Ishikawa (cell line): ENCODE measurements at regions not wholly inside any gene's neighbourhood (a gene's known extent, or its start where the extent isn't known, plus 50 kb on each side); places are given as distances from the start of the nearest gene placed in this dataset.

Experiments used
- CEBPB ChIP-seq: IDR thresholded peaks from 2 replicates; pipeline ENCODE4 v1.6.1; 2012
- CREB1 ChIP-seq: IDR thresholded peaks from 2 replicates; pipeline ENCODE4 v1.6.1; 2012; ENCODE audit warnings: low read depth
- EGR1 ChIP-seq: IDR thresholded peaks from 2 replicates; pipeline ENCODE4 v1.6.1; 2012
- EP300 ChIP-seq: IDR thresholded peaks from 2 replicates; pipeline ENCODE4 v1.6.1; 2012; ENCODE audit warnings: borderline replicate concordance
- FOXM1 ChIP-seq: IDR thresholded peaks from 2 replicates; pipeline ENCODE4 v1.6.1; 2012; ENCODE audit warnings: low read depth, borderline replicate concordance
- NFIC ChIP-seq: IDR thresholded peaks from 2 replicates; pipeline ENCODE4 v1.6.1; 2012
- RAD21 ChIP-seq: IDR thresholded peaks from 2 replicates; pipeline ENCODE4 v1.6.1; 2012; ENCODE audit warnings: low read depth
- TAF1 ChIP-seq: IDR thresholded peaks from 2 replicates; pipeline ENCODE4 v1.6.1; 2012; ENCODE audit warnings: low read depth, mild to moderate bottlenecking
- TCF12 ChIP-seq: IDR thresholded peaks from 2 replicates; pipeline ENCODE4 v1.6.1; 2012; ENCODE audit warnings: low read depth
- TEAD4 ChIP-seq: IDR thresholded peaks from 2 replicates; pipeline ENCODE4 v1.6.1; 2012
- YY1 ChIP-seq: IDR thresholded peaks from 2 replicates; pipeline ENCODE4 v1.6.1; 2012; ENCODE audit warnings: low read depth
- ZBTB7A ChIP-seq: IDR thresholded peaks from 2 replicates; pipeline ENCODE4 v1.6.1; 2012; ENCODE audit warnings: low read depth
- TF ChIP-seq, protein P1 (sequence below): IDR thresholded peaks from 2 replicates; pipeline ENCODE4 v1.6.1; 2012
- TF ChIP-seq, protein P2 (sequence below): IDR thresholded peaks from 2 replicates; pipeline ENCODE4 v1.6.1; 2012; ENCODE audit warnings: low read depth, mild to moderate bottlenecking
- TF ChIP-seq, protein P3 (sequence below): IDR thresholded peaks from 2 replicates; pipeline ENCODE4 v1.6.1; 2012

DNA sequence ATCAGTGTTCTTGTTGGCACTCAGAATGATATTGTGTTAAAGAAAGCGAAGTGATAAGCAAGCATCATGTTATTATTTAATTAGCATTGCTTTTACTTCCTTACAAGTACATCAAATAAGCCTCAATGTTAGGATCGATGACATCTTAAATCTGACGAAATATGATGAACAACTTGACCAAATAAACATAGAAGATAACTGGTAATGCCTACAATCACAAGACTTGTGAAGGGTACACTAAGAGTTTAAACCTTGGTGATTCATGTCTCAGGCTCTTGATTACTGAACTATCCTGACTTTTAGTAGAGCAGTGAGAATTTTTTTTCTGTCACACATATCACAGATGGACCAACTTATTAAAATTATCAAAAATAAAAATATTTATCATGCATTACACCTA lies 500.8 kb upstream of the ZEB2 start:
- TF ChIP-seq YY1 (no peak), EP300 (no peak), EGR1 (no peak), RAD21 (no peak), CREB1 (no peak), TAF1 (no peak), CEBPB (no peak), NFIC (no peak), FOXM1 (no peak)
- TF ChIP-seq, protein P1, sequence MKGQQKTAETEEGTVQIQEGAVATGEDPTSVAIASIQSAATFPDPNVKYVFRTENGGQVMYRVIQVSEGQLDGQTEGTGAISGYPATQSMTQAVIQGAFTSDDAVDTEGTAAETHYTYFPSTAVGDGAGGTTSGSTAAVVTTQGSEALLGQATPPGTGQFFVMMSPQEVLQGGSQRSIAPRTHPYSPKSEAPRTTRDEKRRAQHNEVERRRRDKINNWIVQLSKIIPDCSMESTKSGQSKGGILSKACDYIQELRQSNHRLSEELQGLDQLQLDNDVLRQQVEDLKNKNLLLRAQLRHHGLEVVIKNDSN, result no peak
- TF ChIP-seq, protein P2, sequence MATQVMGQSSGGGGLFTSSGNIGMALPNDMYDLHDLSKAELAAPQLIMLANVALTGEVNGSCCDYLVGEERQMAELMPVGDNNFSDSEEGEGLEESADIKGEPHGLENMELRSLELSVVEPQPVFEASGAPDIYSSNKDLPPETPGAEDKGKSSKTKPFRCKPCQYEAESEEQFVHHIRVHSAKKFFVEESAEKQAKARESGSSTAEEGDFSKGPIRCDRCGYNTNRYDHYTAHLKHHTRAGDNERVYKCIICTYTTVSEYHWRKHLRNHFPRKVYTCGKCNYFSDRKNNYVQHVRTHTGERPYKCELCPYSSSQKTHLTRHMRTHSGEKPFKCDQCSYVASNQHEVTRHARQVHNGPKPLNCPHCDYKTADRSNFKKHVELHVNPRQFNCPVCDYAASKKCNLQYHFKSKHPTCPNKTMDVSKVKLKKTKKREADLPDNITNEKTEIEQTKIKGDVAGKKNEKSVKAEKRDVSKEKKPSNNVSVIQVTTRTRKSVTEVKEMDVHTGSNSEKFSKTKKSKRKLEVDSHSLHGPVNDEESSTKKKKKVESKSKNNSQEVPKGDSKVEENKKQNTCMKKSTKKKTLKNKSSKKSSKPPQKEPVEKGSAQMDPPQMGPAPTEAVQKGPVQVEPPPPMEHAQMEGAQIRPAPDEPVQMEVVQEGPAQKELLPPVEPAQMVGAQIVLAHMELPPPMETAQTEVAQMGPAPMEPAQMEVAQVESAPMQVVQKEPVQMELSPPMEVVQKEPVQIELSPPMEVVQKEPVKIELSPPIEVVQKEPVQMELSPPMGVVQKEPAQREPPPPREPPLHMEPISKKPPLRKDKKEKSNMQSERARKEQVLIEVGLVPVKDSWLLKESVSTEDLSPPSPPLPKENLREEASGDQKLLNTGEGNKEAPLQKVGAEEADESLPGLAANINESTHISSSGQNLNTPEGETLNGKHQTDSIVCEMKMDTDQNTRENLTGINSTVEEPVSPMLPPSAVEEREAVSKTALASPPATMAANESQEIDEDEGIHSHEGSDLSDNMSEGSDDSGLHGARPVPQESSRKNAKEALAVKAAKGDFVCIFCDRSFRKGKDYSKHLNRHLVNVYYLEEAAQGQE, result no peak
- TF ChIP-seq, protein P3, sequence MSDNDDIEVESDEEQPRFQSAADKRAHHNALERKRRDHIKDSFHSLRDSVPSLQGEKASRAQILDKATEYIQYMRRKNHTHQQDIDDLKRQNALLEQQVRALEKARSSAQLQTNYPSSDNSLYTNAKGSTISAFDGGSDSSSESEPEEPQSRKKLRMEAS, result no peak

DNA sequence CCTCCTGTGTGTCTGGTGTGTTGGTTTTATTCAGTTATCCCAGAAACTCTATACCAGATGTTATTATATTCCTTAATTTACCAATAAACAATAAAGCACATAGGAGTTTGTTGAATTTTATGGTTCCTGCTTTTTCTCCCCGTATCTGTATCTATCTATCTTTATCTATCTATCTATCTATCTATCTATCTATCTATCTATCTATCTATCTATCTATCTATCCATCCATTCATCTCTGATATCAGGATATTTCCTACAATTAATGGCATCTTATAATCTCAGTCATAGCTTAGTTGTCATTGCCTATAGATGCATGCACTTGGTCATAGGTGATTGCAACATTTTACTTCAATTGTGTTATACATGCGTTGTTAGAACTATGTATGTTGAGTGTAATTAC lies 500.2 kb upstream of the ZEB2 start:
- TF ChIP-seq FOXM1 (no peak), CEBPB (no peak), CREB1 (no peak), ZBTB7A (no peak), YY1 (no peak)
- TF ChIP-seq, protein P2, result no peak

DNA sequence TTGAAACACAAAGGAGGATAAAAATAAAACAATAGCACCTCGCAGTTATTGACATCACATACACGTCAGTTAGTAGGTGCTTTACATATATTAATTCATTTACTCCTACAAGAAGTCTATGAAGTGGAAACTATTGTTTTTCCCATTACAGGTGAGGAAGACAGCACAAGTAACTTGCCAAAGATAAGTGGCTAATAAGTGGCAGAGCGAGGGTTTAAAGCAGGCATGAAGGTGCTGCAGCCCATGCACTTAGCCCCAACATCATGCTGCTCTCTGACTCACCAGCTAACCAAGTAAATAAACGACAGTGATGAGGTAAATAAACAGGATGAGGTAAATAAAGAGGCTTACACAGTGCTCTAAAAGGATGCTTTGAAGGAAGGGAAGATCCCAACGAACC lies 498.6 kb upstream of the ZEB2 start:
- no peak for TF ChIP-seq TCF12
- TF ChIP-seq ZBTB7A, result no peak
- no peak for TF ChIP-seq FOXM1
- TF ChIP-seq YY1, result no peak
- no peak for TF ChIP-seq EP300
- TF ChIP-seq, protein P2, result no peak
- no peak for TF ChIP-seq CEBPB
- TF ChIP-seq RAD21, result no peak
- no peak for TF ChIP-seq EGR1
- no peak for TF ChIP-seq TAF1

DNA sequence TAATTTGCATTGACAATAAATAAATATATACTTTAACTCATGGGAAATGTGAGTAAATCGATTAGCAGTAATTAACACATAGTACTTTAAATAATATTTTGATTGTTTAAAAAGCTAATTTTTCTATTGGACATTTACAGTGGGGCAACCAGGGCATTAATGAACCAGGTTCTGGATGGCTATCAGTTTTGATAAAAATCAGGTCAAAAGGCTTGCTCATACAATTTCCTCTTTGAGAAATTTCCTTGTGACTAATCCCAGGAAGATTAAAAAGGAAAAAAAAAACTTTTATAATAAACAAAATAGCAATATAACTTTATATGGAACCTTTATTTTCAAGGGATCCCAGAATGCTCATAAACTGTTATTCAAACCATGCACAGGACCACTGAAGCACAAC lies 497.2 kb upstream of the ZEB2 start:
- TF ChIP-seq TCF12 (no peak), NFIC (no peak), EGR1 (no peak), YY1 (no peak), CEBPB (no peak), TAF1 (no peak), ZBTB7A (no peak), FOXM1 (no peak), TEAD4 (no peak), RAD21 (no peak), CREB1 (no peak), EP300 (no peak)
- TF ChIP-seq, protein P3, result no peak
- TF ChIP-seq, protein P1, result no peak
- TF ChIP-seq, protein P2, result no peak
